Choroid plexus epithelial cell (primary cell): ENCODE measurements at regions not wholly inside any gene's neighbourhood (a gene's known extent, or its start where the extent isn't known, plus 50 kb on each side); places are given as distances from the start of the nearest gene placed in this dataset.
"Not testable (repeated sequence)": the region's sequence is repeated elsewhere in the genome, so short reads cannot be mapped to it uniquely, and the experiment has no call there.

Source experiments
- DNase-seq: peaks from one replicate; pipeline ENCODE4 v3.0.0-alpha.2; 2010; ENCODE audit warnings: low read depth
- H3K4me3 ChIP-seq: 2 replicates; pipeline ENCODE4 v1.5.1; 2011; ENCODE audit warnings: low read depth, mild to moderate bottlenecking, control low read depth, low read length, moderate library complexity
- CTCF ChIP-seq: conservative IDR thresholded peaks from 2 replicates; pipeline ENCODE4 v1.5.1; 2011; ENCODE audit warnings: low read depth, mild to moderate bottlenecking, control low read depth, inconsistent platforms, low read length, moderate library complexity

- DNase-seq: no peak
- no peak overlapping the region for H3K4me3 ChIP-seq
- no peak for TF ChIP-seq CTCF
These were observed 163.7 kb downstream of the MOBP start for GRCh38 chr3:39631136-39631535.

- DNase-seq: peak; percentile 49
- no peak overlapping the region for H3K4me3 ChIP-seq
- peak; percentile 42 for TF ChIP-seq CTCF
These were observed 170.3 kb downstream of the MOBP start for GRCh38 chr3:39637807-39638206.

- peak; percentile 19 for DNase-seq
- H3K4me3 ChIP-seq: no peak overlapping the region
- TF ChIP-seq CTCF: no peak
These were observed 170.8 kb downstream of the MOBP start for GRCh38 chr3:39638301-39638700.

- peak; percentile 93 for DNase-seq
- TF ChIP-seq CTCF: no peak
These were observed 169.8 kb upstream of the MYRIP start for GRCh38 chr3:39639344-39640236.

GRCh38 chr3:39641274-39641673 lies 168.1 kb upstream of the MYRIP start:
- DNase-seq: no peak
- TF ChIP-seq CTCF: no peak
- no peak overlapping the region for H3K4me3 ChIP-seq

More at GRCh38 chr3:39639344-39640236, 169.8 kb upstream of the MYRIP start:
- no peak overlapping the region for H3K4me3 ChIP-seq

GRCh38 chr3:39644176-39644575 lies 165.2 kb upstream of the MYRIP start:
- no peak for TF ChIP-seq CTCF
- no peak overlapping the region for H3K4me3 ChIP-seq
- peak; percentile 77 for DNase-seq

- DNase-seq, H3K4me3 ChIP-seq: not testable (repeated sequence)
These were observed 158.2 kb upstream of the MYRIP start for GRCh38 chr3:39651256-39651655.
